ENCODE measurements at regions not wholly inside any gene's neighbourhood (a gene's known extent, or its start where the extent isn't known, plus 50 kb on each side); places are given as distances from the start of the nearest gene placed in this dataset.
"Not testable (repeated sequence)": the region's sequence is repeated elsewhere in the genome, so short reads cannot be mapped to it uniquely, and the experiment has no call there.

GRCh38 chr12:73009138-73009834 is 737.1 kb downstream of the TRHDE start:
- not testable (repeated sequence) for DNase-seq

GRCh38 chr12:73017981-73018380 is 745.8 kb downstream of the TRHDE start:
- no peak for DNase-seq

- DNase-seq = no peak
These were observed 781.7 kb downstream of the TRHDE start for GRCh38 chr12:73053893-73054292.

DNA sequence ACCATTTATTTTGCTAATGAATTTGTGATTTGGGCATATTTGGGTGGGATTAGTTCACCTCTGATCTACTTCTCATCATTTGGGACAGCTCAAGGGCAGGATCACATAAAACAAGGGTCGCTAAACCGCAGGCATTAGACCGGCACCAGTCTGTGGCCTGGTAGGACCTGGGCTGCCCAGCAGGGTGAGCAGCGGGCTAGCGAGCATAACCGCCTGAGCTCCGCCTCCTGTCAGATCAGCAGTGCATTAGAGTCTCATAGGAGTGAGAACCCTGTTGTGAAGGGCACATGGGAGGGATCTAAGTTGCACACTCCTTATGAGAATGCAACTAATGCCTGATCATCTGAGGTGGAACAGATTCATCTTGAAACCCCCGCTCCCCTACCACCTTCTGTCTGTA is 785.3 kb downstream of the TRHDE start:
- no peak for DNase-seq

GRCh38 chr12:73065913-73066312 is 793.7 kb downstream of the TRHDE start:
- DNase-seq = no peak

GRCh38 chr12:73067616-73068015 is 795.4 kb downstream of the TRHDE start:
- DNase-seq = no peak

DNA sequence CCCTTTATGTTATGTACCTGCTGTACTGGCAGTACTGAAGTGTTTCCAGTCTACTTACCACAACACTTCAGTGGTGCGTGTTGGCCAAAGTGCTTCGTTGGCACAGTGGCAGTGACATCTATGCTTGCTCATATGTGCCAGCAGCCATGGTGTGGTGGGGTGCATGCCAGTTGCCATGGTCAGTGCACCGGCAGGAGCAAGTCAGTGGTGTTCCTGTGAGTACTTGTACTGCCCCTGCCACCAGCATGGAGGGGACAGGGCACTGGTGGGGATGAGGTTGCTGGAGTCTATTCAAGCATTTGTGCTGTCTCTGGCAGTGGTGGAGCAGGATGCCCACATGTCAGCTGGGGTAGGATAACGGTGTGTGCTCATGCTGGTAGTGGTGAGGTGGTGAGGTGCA is 800.0 kb downstream of the TRHDE start:
- DNase-seq = no peak

- no peak for DNase-seq
These were observed 804.6 kb downstream of the TRHDE start for GRCh38 chr12:73076760-73077159.

DNA sequence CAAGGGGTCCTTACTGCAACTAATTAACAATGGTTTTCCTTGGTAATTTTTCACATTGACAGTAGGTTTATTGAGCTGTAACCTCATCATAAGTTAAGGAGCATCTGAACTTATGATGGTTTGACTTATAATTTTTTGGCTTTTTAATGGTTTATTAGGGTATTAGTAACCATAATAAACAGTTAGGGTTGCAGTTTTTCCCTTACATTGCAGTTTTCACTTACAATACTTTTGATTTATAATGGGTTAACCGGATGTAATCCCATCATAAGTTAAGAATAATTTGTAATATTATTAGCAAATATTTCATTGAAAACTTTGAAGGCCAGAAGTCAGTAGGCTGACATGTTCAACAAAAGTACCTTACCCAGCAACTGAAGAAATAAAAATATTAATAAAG is 811.6 kb downstream of the TRHDE start:
- DNase-seq = no peak

DNA sequence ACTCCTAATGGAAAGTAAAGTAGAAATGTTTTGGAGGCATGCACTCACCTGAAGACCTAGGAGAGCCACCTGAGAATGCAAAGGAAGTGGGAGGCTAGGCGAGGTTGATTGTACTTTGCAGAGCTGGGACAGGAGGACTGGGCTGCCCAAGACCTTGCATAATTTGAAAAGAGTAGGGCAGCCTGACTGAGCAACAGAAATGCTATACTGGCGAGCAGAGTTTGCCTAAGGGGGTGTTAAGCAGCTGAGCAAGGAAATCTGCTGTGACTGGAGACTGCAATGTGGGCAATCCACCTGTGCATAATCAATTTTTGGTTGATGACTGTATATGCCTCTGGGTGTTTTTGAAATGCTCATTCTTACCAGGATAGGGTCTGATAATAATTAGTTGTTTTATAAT is 834.1 kb downstream of the TRHDE start:
- no peak for DNase-seq

DNA sequence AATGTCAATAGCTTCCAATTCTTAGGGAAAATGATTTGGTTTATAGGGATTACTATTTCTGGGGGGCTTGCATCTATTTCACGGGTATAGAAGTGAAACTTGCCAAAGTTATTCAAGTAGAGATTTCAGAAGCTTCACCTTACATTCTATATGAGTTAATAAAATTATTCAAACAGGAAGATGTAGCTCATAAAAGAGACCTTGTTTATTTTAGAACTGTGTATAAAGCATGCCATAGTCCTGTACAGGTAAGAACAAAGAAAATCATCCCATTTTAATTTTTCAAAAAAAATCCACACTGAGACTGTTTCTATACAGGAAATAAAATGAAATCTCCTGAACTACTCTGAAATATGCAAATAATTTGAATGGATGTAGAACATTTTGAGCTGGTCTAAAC is 834.7 kb downstream of the TRHDE start:
- no peak for DNase-seq

GRCh38 chr12:73110816-73111215 is 838.6 kb downstream of the TRHDE start:
- no peak for DNase-seq

GRCh38 chr12:73112035-73112816 is 840.1 kb downstream of the TRHDE start:
- DNase-seq = no peak

- no peak for DNase-seq
These were observed 852.3 kb downstream of the TRHDE start for GRCh38 chr12:73124480-73124879.

- no peak for DNase-seq
These were observed 853.0 kb downstream of the TRHDE start for GRCh38 chr12:73125148-73125547.

DNA sequence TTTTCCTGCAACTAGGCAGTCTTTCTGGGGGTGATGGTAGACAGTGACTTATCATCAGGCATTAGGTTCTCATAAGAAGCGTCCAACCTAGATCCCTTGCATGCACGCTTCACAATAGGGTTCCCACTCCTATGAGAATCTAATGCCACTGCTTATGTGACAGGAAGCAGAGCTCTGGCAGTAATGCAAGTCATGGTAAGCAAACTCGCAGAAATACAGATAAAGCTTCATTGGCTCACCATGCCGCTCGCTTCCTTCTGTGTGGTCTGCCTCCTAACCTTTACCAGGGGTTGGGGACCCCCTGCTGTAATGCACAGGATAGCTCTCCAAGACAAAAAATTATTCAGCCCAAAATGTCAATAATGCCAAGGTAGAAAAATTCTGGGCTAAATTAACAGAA is 864.2 kb downstream of the TRHDE start:
- no peak for DNase-seq

GRCh38 chr12:73139642-73140041 is 867.5 kb downstream of the TRHDE start:
- not testable (repeated sequence) for DNase-seq

DNA sequence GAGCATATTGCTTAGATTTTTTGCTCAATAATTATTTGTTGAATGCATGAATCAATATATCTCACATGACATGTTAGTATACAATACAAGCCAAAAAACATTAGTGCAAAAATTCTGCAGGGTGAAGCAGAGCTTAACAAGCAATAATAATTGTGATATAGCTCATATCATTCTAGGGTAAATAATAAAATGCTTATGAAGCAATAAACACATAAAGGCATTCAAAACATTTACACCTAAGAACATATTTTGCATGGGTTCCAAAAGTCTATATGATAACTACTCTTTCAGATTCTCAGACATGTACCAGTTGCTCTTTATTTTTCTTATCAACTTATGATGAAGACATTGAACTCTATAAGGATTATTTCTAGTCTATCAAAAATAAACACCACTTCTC is 886.2 kb downstream of the TRHDE start:
- no peak for DNase-seq

DNA sequence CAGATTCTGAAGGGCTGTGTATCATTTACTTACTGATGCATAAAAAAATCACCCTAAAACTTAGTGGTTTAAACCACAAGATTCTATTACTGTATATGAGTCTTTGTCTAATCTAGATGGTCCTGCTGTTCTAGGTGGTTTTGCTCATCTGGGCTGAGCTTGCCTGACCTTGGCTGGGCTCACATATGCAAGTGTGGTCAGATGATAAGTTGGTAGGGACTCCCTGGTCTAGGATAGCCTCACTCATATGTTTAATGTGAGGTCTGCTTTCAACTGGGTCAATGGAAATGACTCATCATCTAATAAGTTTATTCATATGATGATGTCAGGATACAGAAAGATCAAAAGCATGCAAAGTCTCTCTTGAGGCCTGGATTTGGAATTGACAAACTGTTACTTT is 887.8 kb downstream of the TRHDE start:
- DNase-seq = no peak

- DNase-seq = no peak
These were observed 889.8 kb downstream of the TRHDE start for GRCh38 chr12:73161970-73162369.

GRCh38 chr12:73180734-73181133 is 908.6 kb downstream of the TRHDE start:
- DNase-seq = no peak

DNA sequence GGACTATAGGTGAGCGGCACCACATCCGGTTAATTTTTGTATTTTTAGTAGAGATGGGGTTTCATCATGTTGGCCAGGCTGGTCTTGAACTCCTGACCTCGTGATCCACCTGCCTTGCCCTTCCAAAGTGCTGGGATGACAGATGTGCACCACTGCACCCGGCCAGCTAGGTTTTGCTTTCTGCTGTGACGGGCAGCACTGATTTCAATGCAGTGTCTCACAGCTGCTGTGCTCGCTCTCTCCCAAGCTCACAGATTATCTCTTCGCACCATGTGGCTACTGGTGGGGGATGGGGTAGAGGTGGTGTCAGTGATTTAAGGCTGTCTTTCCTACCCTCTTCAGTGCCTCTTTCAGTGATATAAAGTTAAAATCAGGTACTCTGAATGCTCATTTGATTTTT is 909.1 kb downstream of the TRHDE start:
- no peak for DNase-seq

GRCh38 chr12:73185403-73185802 is 913.2 kb downstream of the TRHDE start:
- DNase-seq = no peak

Data from hypothalamus (tissue), 51 donors.